Ishikawa (cell line): ENCODE measurements at regions not wholly inside any gene's neighbourhood (a gene's known extent, or its start where the extent isn't known, plus 50 kb on each side); places are given as distances from the start of the nearest gene placed in this dataset.

Experiments used
- CEBPB ChIP-seq: IDR thresholded peaks from 2 replicates; pipeline ENCODE4 v1.6.1; 2012
- CREB1 ChIP-seq: IDR thresholded peaks from 2 replicates; pipeline ENCODE4 v1.6.1; 2012; ENCODE audit warnings: low read depth
- EGR1 ChIP-seq: IDR thresholded peaks from 2 replicates; pipeline ENCODE4 v1.6.1; 2012
- EP300 ChIP-seq: IDR thresholded peaks from 2 replicates; pipeline ENCODE4 v1.6.1; 2012; ENCODE audit warnings: borderline replicate concordance
- FOXM1 ChIP-seq: IDR thresholded peaks from 2 replicates; pipeline ENCODE4 v1.6.1; 2012; ENCODE audit warnings: low read depth, borderline replicate concordance
- MAX ChIP-seq: IDR thresholded peaks from 2 replicates; pipeline ENCODE4 v1.6.1; 2012
- NFIC ChIP-seq: IDR thresholded peaks from 2 replicates; pipeline ENCODE4 v1.6.1; 2012
- RAD21 ChIP-seq: IDR thresholded peaks from 2 replicates; pipeline ENCODE4 v1.6.1; 2012; ENCODE audit warnings: low read depth
- REST ChIP-seq: IDR thresholded peaks from 2 replicates; pipeline ENCODE4 v1.6.1; 2012; ENCODE audit warnings: low read depth, mild to moderate bottlenecking
- TAF1 ChIP-seq: IDR thresholded peaks from 2 replicates; pipeline ENCODE4 v1.6.1; 2012; ENCODE audit warnings: low read depth, mild to moderate bottlenecking
- TCF12 ChIP-seq: IDR thresholded peaks from 2 replicates; pipeline ENCODE4 v1.6.1; 2012; ENCODE audit warnings: low read depth
- TEAD4 ChIP-seq: IDR thresholded peaks from 2 replicates; pipeline ENCODE4 v1.6.1; 2012
- USF1 ChIP-seq: IDR thresholded peaks from 2 replicates; pipeline ENCODE4 v1.6.1; 2012
- YY1 ChIP-seq: IDR thresholded peaks from 2 replicates; pipeline ENCODE4 v1.6.1; 2012; ENCODE audit warnings: low read depth
- ZBTB7A ChIP-seq: IDR thresholded peaks from 2 replicates; pipeline ENCODE4 v1.6.1; 2012; ENCODE audit warnings: low read depth

GRCh38 chr3:87674397-87675161 is 384.2 kb downstream of the CGGBP1 start:
- TF ChIP-seq CREB1: no peak
- TF ChIP-seq NFIC: no peak
- TF ChIP-seq RAD21: no peak
- no peak for TF ChIP-seq FOXM1
- no peak for TF ChIP-seq EP300
- no peak for TF ChIP-seq EGR1
- no peak for TF ChIP-seq REST
- no peak for TF ChIP-seq MAX

- TF ChIP-seq TAF1 (no peak), REST (no peak), ZBTB7A (no peak), CEBPB (no peak), FOXM1 (no peak), EGR1 (no peak), TEAD4 (no peak), USF1 (no peak), EP300 (no peak), NFIC (no peak), TCF12 (no peak), YY1 (no peak), RAD21 (no peak), CREB1 (no peak), MAX (no peak)
These were observed 385.7 kb downstream of the CGGBP1 start for GRCh38 chr3:87673132-87673531.

GRCh38 chr3:87654184-87654583 is 377.8 kb upstream of the POU1F1 start:
- TF ChIP-seq USF1 (no peak), MAX (no peak), REST (no peak), YY1 (no peak), CEBPB (no peak)

GRCh38 chr3:87634426-87634825 is 358.0 kb upstream of the POU1F1 start:
- TF ChIP-seq YY1: no peak
- no peak for TF ChIP-seq RAD21
- TF ChIP-seq ZBTB7A: no peak
- TF ChIP-seq MAX: no peak
- no peak for TF ChIP-seq EP300
- TF ChIP-seq FOXM1: no peak
- no peak for TF ChIP-seq USF1
- TF ChIP-seq CEBPB: no peak
- TF ChIP-seq NFIC: no peak
- no peak for TF ChIP-seq REST
- no peak for TF ChIP-seq EGR1
- no peak for TF ChIP-seq TEAD4
- TF ChIP-seq CREB1: no peak
- TF ChIP-seq TAF1: no peak
- TF ChIP-seq TCF12: no peak
